ENCODE measurements at regions not wholly inside any gene's neighbourhood (a gene's known extent, or its start where the extent isn't known, plus 50 kb on each side); places are given as distances from the start of the nearest gene placed in this dataset.

- DNase-seq, result no peak
Measured at GRCh38 chr4:77375866-77376607, 219.0 kb downstream of the CCNG2 start.

- DNase-seq, result no peak
Measured at GRCh38 chr4:77376788-77377460, 219.9 kb downstream of the CCNG2 start.

- DNase-seq, result no peak
Measured at GRCh38 chr4:77384094-77384493, 221.5 kb upstream of the CXCL13 start.

GRCh38 chr4:77385124-77385969, 220.3 kb upstream of the CXCL13 start:
- peak; percentile 33 to 49 for DNase-seq

GRCh38 chr4:77393996-77394395, 211.6 kb upstream of the CXCL13 start:
- no peak for DNase-seq

GRCh38 chr4:77395481-77395880, 210.1 kb upstream of the CXCL13 start:
- DNase-seq, result no peak

- DNase-seq, result no peak
Measured at GRCh38 chr4:77398256-77398655, 207.4 kb upstream of the CXCL13 start.

- DNase-seq, result no peak
Measured at GRCh38 chr4:77399831-77400230, 205.8 kb upstream of the CXCL13 start.

GRCh38 chr4:77413766-77414165, 191.9 kb upstream of the CXCL13 start:
- no peak for DNase-seq

GRCh38 chr4:77415689-77416088, 189.9 kb upstream of the CXCL13 start:
- DNase-seq, result no peak

- DNase-seq, result peak in 1 of 2 donors; percentile 16
Measured at GRCh38 chr4:77418333-77418732, 187.3 kb upstream of the CXCL13 start.

GRCh38 chr4:77430847-77431246, 174.8 kb upstream of the CXCL13 start:
- DNase-seq, result no peak

GRCh38 chr4:77431546-77431945, 174.1 kb upstream of the CXCL13 start:
- no peak for DNase-seq

- no peak for DNase-seq
Measured at GRCh38 chr4:77432717-77433417, 172.8 kb upstream of the CXCL13 start.

- peak in 1 of 2 donors; percentile 54 for DNase-seq
Measured at GRCh38 chr4:77433418-77433733, 172.2 kb upstream of the CXCL13 start.

- no peak for DNase-seq
Measured at GRCh38 chr4:77434299-77435092, 171.1 kb upstream of the CXCL13 start.

- no peak for DNase-seq
Measured at GRCh38 chr4:77437079-77437478, 168.5 kb upstream of the CXCL13 start.

GRCh38 chr4:77438549-77438948, 167.1 kb upstream of the CXCL13 start:
- DNase-seq, result no peak

- DNase-seq, result no peak
Measured at GRCh38 chr4:77443941-77444340, 161.7 kb upstream of the CXCL13 start.

- DNase-seq, result no peak
Measured at GRCh38 chr4:77445823-77446222, 159.8 kb upstream of the CXCL13 start.

- DNase-seq, result no peak
Measured at GRCh38 chr4:77446601-77447000, 159.0 kb upstream of the CXCL13 start.

GRCh38 chr4:77449171-77449570, 156.4 kb upstream of the CXCL13 start:
- no peak for DNase-seq

All from CD4-positive, alpha-beta T cell treated with Interferon alpha-2 for 1 hour (primary cell).